Breast epithelium (tissue), 4 donors: ENCODE measurements at regions not wholly inside any gene's neighbourhood (a gene's known extent, or its start where the extent isn't known, plus 50 kb on each side); places are given as distances from the start of the nearest gene placed in this dataset.

Experiments used
- DNase-seq, 2 donors: peaks; one replicate each; pipeline ENCODE4 v3.0.0-alpha.2; 2019; ENCODE audit warnings: low spot score in 2 of 2
- H3K27ac ChIP-seq, 2 donors: fragments of 200-600 bp; sonication (generic) in 1 of 2; one replicate each; pipeline ENCODE4 v1.5.1; 2016 to 2019; ENCODE audit warnings: mild to moderate bottlenecking in 1 of 2
- H3K27me3 ChIP-seq, 2 donors: fragments of 200-600 bp; sonication (generic) in 1 of 2; one replicate each; pipeline versions ENCODE4 v1.5.1 to v1.6.0; 2017 to 2019; ENCODE audit warnings: control low read depth in 1 of 2, mild to moderate bottlenecking in 1 of 2
- H3K36me3 ChIP-seq: fragments of 200-600 bp; one replicate; pipeline ENCODE4 v1.5.1; 2019
- H3K4me1 ChIP-seq, 2 donors: fragments of 200-600 bp; sonication (generic); one replicate each; pipeline ENCODE4 v1.5.1; 2016 to 2019; ENCODE audit warnings: control low read depth in 1 of 2
- H3K4me3 ChIP-seq, 3 donors: fragments of 200-600 bp; sonication (generic); 1 replicate in 2 of 3; 2 replicates in 1 of 3; pipeline ENCODE4 v1.5.1; 2016 to 2019; ENCODE audit warnings: mild to moderate bottlenecking in 3 of 3, moderate library complexity in 2 of 3
- H3K9me3 ChIP-seq, 2 donors: fragments of 200-600 bp; sonication (generic) in 1 of 2; one replicate each; pipeline ENCODE4 v1.5.1; 2016 to 2019; ENCODE audit warnings: control low read depth in 1 of 2
- CTCF ChIP-seq, 3 donors: fragments of 450-650 bp; IDR thresholded peaks; one replicate each; pipeline ENCODE4 v1.5.1; 2016 to 2017; ENCODE audit warnings: antibody characterized with exemption in 3 of 3, mild to moderate bottlenecking in 3 of 3, moderate library complexity in 3 of 3
- POLR2A ChIP-seq: fragments of 450-650 bp; IDR thresholded peaks from one replicate; pipeline ENCODE4 v1.6.1; 2016; ENCODE audit warnings: antibody characterized with exemption, mild to moderate bottlenecking, moderate library complexity
- POLR2AphosphoS5 ChIP-seq, 3 donors: sonication (generic); formaldehyde crosslinking; IDR thresholded peaks; one replicate each; pipeline ENCODE4 v1.6.1; 2017; ENCODE audit warnings: antibody characterized with exemption in 3 of 3
- intact Hi-C: fragments of 100-400 bp; cut with DNase I; formaldehyde crosslinking; loops from one replicate; pipeline ENCODE4 v1.15.1; 2023; ENCODE audit warnings: low total_unique reads

- no peak for DNase-seq
- no peaks in the 10 kb centered on the region for H3K36me3 ChIP-seq
- TF ChIP-seq POLR2A (no peak), CTCF (IDR thresholded peaks at IDR 0.05) (no peak), POLR2AphosphoS5 (IDR thresholded peaks at IDR 0.05) (no peak)
- H3K27ac ChIP-seq, result no peak overlapping the region
- no peaks in the 10 kb centered on the region for H3K4me1 ChIP-seq
- intact Hi-C loops, result loop anchor here (10.0 kb wide), 1 partner anchor 921 kb away; no protein-coding TSS in a partner anchor
- H3K4me3 ChIP-seq, result no peak overlapping the region
- no peaks in the 10 kb centered on the region for H3K27me3 ChIP-seq
- H3K9me3 ChIP-seq, result no peaks in the 10 kb centered on the region
Observed at GRCh38 chr3:188043891-188044290, 110.1 kb upstream of the LPP start.

GRCh38 chr3:188046561-188047211, 107.3 kb upstream of the LPP start:
- Histone ChIP-seq H3K9me3 (no peaks in the 10 kb centered on the region), H3K4me1 (peaks cover 0 to 7% of the 10 kb centered on the region in 2 donors), H3K4me3 (no peak overlapping the region), H3K27me3 (no peaks in the 10 kb centered on the region), H3K36me3 (no peaks in the 10 kb centered on the region), H3K27ac (no peak overlapping the region)
- TF ChIP-seq CTCF (IDR thresholded peaks at IDR 0.05), result no peak
- TF ChIP-seq POLR2AphosphoS5 (IDR thresholded peaks at IDR 0.05), result no peak
- no peak for TF ChIP-seq POLR2A
- intact Hi-C loops, result loop anchor here (10.0 kb wide), 1 partner anchor 918 kb away; no protein-coding TSS in a partner anchor
- no peak for DNase-seq

GRCh38 chr3:188047536-188047935, 106.4 kb upstream of the LPP start:
- intact Hi-C loops, result loop anchor here (10.0 kb wide), 1 partner anchor 917 kb away; no protein-coding TSS in a partner anchor
- Histone ChIP-seq H3K27ac (no peak overlapping the region), H3K4me3 (no peak overlapping the region), H3K27me3 (no peaks in the 10 kb centered on the region), H3K9me3 (no peaks in the 10 kb centered on the region), H3K4me1 (peaks cover 1 to 8% of the 10 kb centered on the region in 2 donors), H3K36me3 (no peaks in the 10 kb centered on the region)
- no peak for DNase-seq
- TF ChIP-seq POLR2A (no peak), POLR2AphosphoS5 (IDR thresholded peaks at IDR 0.05) (no peak), CTCF (IDR thresholded peaks at IDR 0.05) (no peak)

- Histone ChIP-seq H3K27ac (peak overlapping the region; percentile 43 to 98), H3K4me1 (peaks cover 11 to 16% of the 10 kb centered on the region in 2 donors), H3K27me3 (no peaks in the 10 kb centered on the region), H3K4me3 (no peak overlapping the region), H3K36me3 (no peaks in the 10 kb centered on the region), H3K9me3 (no peaks in the 10 kb centered on the region)
- no peak for DNase-seq
- TF ChIP-seq CTCF (IDR thresholded peaks at IDR 0.05) (no peak), POLR2AphosphoS5 (IDR thresholded peaks at IDR 0.05) (no peak), POLR2A (no peak)
- intact Hi-C loops, result loop anchor here (5.0 to 10.0 kb wide), 2 partner anchors 308 to 915 kb away; no protein-coding TSS in a partner anchor
Observed at GRCh38 chr3:188049606-188050530, 104.1 kb upstream of the LPP start.
